ENCODE measurements at regions not wholly inside any gene's neighbourhood (a gene's known extent, or its start where the extent isn't known, plus 50 kb on each side); places are given as distances from the start of the nearest gene placed in this dataset.
A peak's percentile ranks its signal among the peaks of the same experiment; 100 is the strongest.

GRCh38 chr6:106880952-106881351 is 93.6 kb downstream of the CD24 start:
- no peak for TF ChIP-seq CTCF (IDR thresholded peaks at IDR 0.05; ENCODE audit: insufficient read depth, low read length)
- DNase-seq (ENCODE audit: low read depth): no peak
- no peak overlapping the region for H3K4me3 ChIP-seq (ENCODE audit: low read depth, low read length)

GRCh38 chr6:106875782-106876321 is 98.7 kb downstream of the CD24 start:
- no peak for DNase-seq (ENCODE audit: low read depth)
- H3K4me3 ChIP-seq (ENCODE audit: low read depth, low read length): no peak overlapping the region
- no peak for TF ChIP-seq CTCF (IDR thresholded peaks at IDR 0.05; ENCODE audit: insufficient read depth, low read length)

GRCh38 chr6:106874481-106874880 is 100.0 kb downstream of the CD24 start:
- no peak for DNase-seq (ENCODE audit: low read depth)
- no peak for TF ChIP-seq CTCF (IDR thresholded peaks at IDR 0.05; ENCODE audit: insufficient read depth, low read length)
- H3K4me3 ChIP-seq (ENCODE audit: low read depth, low read length): no peak overlapping the region

GRCh38 chr6:106872049-106872448 is 102.5 kb downstream of the CD24 start:
- no peak for DNase-seq (ENCODE audit: low read depth)
- TF ChIP-seq CTCF (IDR thresholded peaks at IDR 0.05; ENCODE audit: insufficient read depth, low read length): no peak
- no peak overlapping the region for H3K4me3 ChIP-seq (ENCODE audit: low read depth, low read length)

- TF ChIP-seq CTCF (IDR thresholded peaks at IDR 0.05; ENCODE audit: insufficient read depth, low read length): no peak
- peak; percentile 83 for DNase-seq (ENCODE audit: low read depth)
- no peak overlapping the region for H3K4me3 ChIP-seq (ENCODE audit: low read depth, low read length)
Measured at GRCh38 chr6:106870824-106871717, 103.5 kb downstream of the CD24 start.

GRCh38 chr6:106870069-106870468 is 104.5 kb downstream of the CD24 start:
- TF ChIP-seq CTCF (IDR thresholded peaks at IDR 0.05; ENCODE audit: insufficient read depth, low read length): no peak
- peak; percentile 89 for DNase-seq (ENCODE audit: low read depth)
- no peak overlapping the region for H3K4me3 ChIP-seq (ENCODE audit: low read depth, low read length)
